GM23338 (cell line): ENCODE measurements at regions not wholly inside any gene's neighbourhood (a gene's known extent, or its start where the extent isn't known, plus 50 kb on each side); places are given as distances from the start of the nearest gene placed in this dataset.
A peak's percentile ranks its signal among the peaks of the same experiment; 100 is the strongest.

Experiments used
- ATAC-seq: fragments of 200-7000 bp; cut with Tn5 transposase; 3 replicates; pipeline ENCODE4 v1.9.1; 2020
- DNase-seq: peaks from one replicate; pipeline ENCODE4 v3.0.0-alpha.2; 2015; ENCODE audit warnings: low spot score
- H2AFZ ChIP-seq: fragments of 200-600 bp; sonication (generic); 2 replicates; pipeline ENCODE4 v1.8.0; 2016; ENCODE audit warnings: antibody characterized with exemption, mild to moderate bottlenecking, moderate library complexity
- H3F3A ChIP-seq: fragments of 200-600 bp; sonication (generic); replicated peaks from 2 replicates; pipeline ENCODE4 v1.8.0; 2017; ENCODE audit warnings: antibody characterized with exemption, mixed run types, low read depth
- H3K27ac ChIP-seq: fragments of 200-600 bp; sonication (generic); 2 replicates; pipeline ENCODE4 v1.6.1; 2016; ENCODE audit warnings: low read depth
- H3K27me3 ChIP-seq: fragments of 200-600 bp; sonication (generic); 2 replicates; pipeline ENCODE4 v1.8.0; 2016; ENCODE audit warnings: mild to moderate bottlenecking, mixed run types, moderate library complexity; ENCODE audit not compliant: insufficient read depth
- H3K36me3 ChIP-seq: fragments of 200-600 bp; sonication (generic); 2 replicates; pipeline ENCODE4 v1.8.0; 2016; ENCODE audit warnings: mild to moderate bottlenecking; ENCODE audit not compliant: insufficient read depth
- H3K4me1 ChIP-seq: fragments of 200-600 bp; sonication (generic); 2 replicates; pipeline ENCODE4 v1.8.0; 2016; ENCODE audit warnings: mild to moderate bottlenecking, moderate library complexity; ENCODE audit not compliant: insufficient read depth
- H3K4me2 ChIP-seq: fragments of 200-600 bp; sonication (generic); 2 replicates; pipeline ENCODE4 v1.7.1; 2017; ENCODE audit warnings: mixed run types
- H3K4me3 ChIP-seq: fragments of 200-600 bp; sonication (generic); 2 replicates; pipeline ENCODE4 v1.6.1; 2016; ENCODE audit warnings: mixed run types
- H3K79me2 ChIP-seq: fragments of 200-600 bp; sonication (generic); replicated peaks from 2 replicates; pipeline ENCODE4 v1.8.0; 2017; ENCODE audit warnings: mild to moderate bottlenecking; ENCODE audit not compliant: insufficient read depth
- H3K9me2 ChIP-seq: fragments of 200-600 bp; sonication (generic); 2 replicates; pipeline ENCODE4 v1.8.0; 2017; ENCODE audit not compliant: insufficient read depth
- H4K20me1 ChIP-seq: fragments of 200-600 bp; sonication (generic); replicated peaks from 2 replicates; pipeline ENCODE4 v1.8.0; 2017; ENCODE audit warnings: mild to moderate bottlenecking; ENCODE audit not compliant: insufficient read depth
- H3K27ac Mint-ChIP-seq: 2 replicates; pipeline ENCODE4 v1.8.0; 2020; ENCODE audit warnings: inconsistent platforms, mild to moderate bottlenecking, moderate library complexity, mixed read lengths
- H3K27me3 Mint-ChIP-seq: 3 replicates; pipeline ENCODE4 v1.8.0; 2022; ENCODE audit warnings: low read depth, mild to moderate bottlenecking, moderate library complexity, mixed read lengths, inconsistent platforms; ENCODE audit not compliant: insufficient read depth, poor library complexity
- H3K36me3 Mint-ChIP-seq: 3 replicates; pipeline ENCODE4 v1.8.0; 2021; ENCODE audit warnings: low read depth, mild to moderate bottlenecking, inconsistent platforms, moderate library complexity, mixed read lengths
- H3K4me1 Mint-ChIP-seq: 3 replicates; pipeline ENCODE4 v1.8.0; 2020; ENCODE audit warnings: mild to moderate bottlenecking, inconsistent platforms, mixed read lengths
- H3K4me3 Mint-ChIP-seq: 3 replicates; pipeline ENCODE4 v1.8.0; 2021; ENCODE audit warnings: moderate library complexity, mild to moderate bottlenecking, inconsistent platforms, mixed read lengths
- H3K9me3 Mint-ChIP-seq: 3 replicates; pipeline ENCODE4 v1.8.0; 2020; ENCODE audit warnings: moderate library complexity, mild to moderate bottlenecking, inconsistent platforms, mixed read lengths
- CREB1 ChIP-seq: fragments of 250-450 bp; sonication (Bioruptor Pico); IDR thresholded peaks from 2 replicates; pipeline ENCODE4 v1.5.0; 2020; ENCODE audit warnings: low read depth, mild to moderate bottlenecking, moderate library complexity
- CTCF ChIP-seq, 2 experiments: fragments of 200-600 bp in 1 of 2; sonication (generic) in 1 of 2; conservative IDR thresholded peaks; 2 replicates each; pipeline versions ENCODE4 v1.5.1 to v1.6.1; 2016 to 2017; ENCODE audit warnings: antibody characterized with exemption in 2 of 2, low read depth in 2 of 2, mild to moderate bottlenecking in 2 of 2, moderate library complexity in 1 of 2
- EZH2 ChIP-seq: fragments of 200-600 bp; sonication (generic); IDR thresholded peaks from one replicate; pipeline ENCODE4 v1.8.0; 2017; ENCODE audit warnings: antibody characterized with exemption, mild to moderate bottlenecking, low read depth; ENCODE audit not compliant: unreplicated experiment
- EZH2phosphoT487 ChIP-seq: fragments of 200-600 bp; sonication (generic); IDR thresholded peaks from one replicate; pipeline ENCODE4 v1.8.1; 2018; ENCODE audit warnings: antibody characterized with exemption; ENCODE audit not compliant: unreplicated experiment
- JUNB ChIP-seq: IDR thresholded peaks from one replicate; pipeline ENCODE4 v1.6.1; 2016; ENCODE audit warnings: antibody characterized with exemption; ENCODE audit not compliant: unreplicated experiment
- POLR2AphosphoS5 ChIP-seq: IDR thresholded peaks from 2 replicates; pipeline ENCODE4 v1.6.1; 2016; ENCODE audit warnings: antibody characterized with exemption, low read depth
- REST ChIP-seq: IDR thresholded peaks from one replicate; pipeline ENCODE4 v1.6.1; 2018; ENCODE audit warnings: antibody characterized with exemption; ENCODE audit not compliant: unreplicated experiment
- STAT1 ChIP-seq: IDR thresholded peaks from one replicate; pipeline ENCODE4 v1.6.1; 2016; ENCODE audit warnings: antibody characterized with exemption; ENCODE audit not compliant: unreplicated experiment
- ZNF114 ChIP-seq: fragments of 250-450 bp; sonication (Bioruptor Pico); IDR thresholded peaks from 2 replicates; pipeline ENCODE4 v1.5.0; 2020; ENCODE audit warnings: mild to moderate bottlenecking, moderate library complexity
- ZNF462 ChIP-seq: fragments of 250-450 bp; sonication (Bioruptor Pico); IDR thresholded peaks from 2 replicates; pipeline ENCODE4 v1.5.0; 2020; ENCODE audit warnings: mild to moderate bottlenecking, moderate library complexity

- no peak for DNase-seq
- Histone ChIP-seq H3K27ac (no peak overlapping the region), H3K4me2 (no peak overlapping the region), H3K36me3 (no peaks in the 10 kb centered on the region), H4K20me1 (no peaks in the 10 kb centered on the region), H2AFZ (no peak overlapping the region), H3K9me2 (no peaks in the 10 kb centered on the region), H3K4me1 (peaks cover 9% of the 10 kb centered on the region), H3K27me3 (no peaks in the 10 kb centered on the region), H3F3A (no peaks in the 10 kb centered on the region), H3K4me3 (no peak overlapping the region), H3K79me2 (peaks cover 79% of the 10 kb centered on the region)
- H3K27ac Mint-ChIP-seq, result no peak overlapping the region
- H3K9me3 Mint-ChIP-seq, result 0 out of 3 replicates have a peak, but pooled peaks cover 3% of the 10 kb centered on the region
- peaks cover 2% of the 10 kb centered on the region for H3K27me3 Mint-ChIP-seq
- peaks cover 9% of the 10 kb centered on the region; the same call in 2 of the 3 replicates for H3K36me3 Mint-ChIP-seq
- TF ChIP-seq EZH2 (no peak), REST (no peak), JUNB (no peak), CREB1 (CRISPR knock-in tag) (no peak), ZNF114 (CRISPR knock-in tag) (no peak)
- peaks cover 21% of the 10 kb centered on the region for H3K4me1 Mint-ChIP-seq
- ATAC-seq, result no peak
- no peak overlapping the region for H3K4me3 Mint-ChIP-seq
Observed at GRCh38 chr3:176347424-176348146, 849.7 kb downstream of the TBL1XR1 start.

- no peak for ATAC-seq
- no peak for TF ChIP-seq EZH2phosphoT487
- no peak for TF ChIP-seq STAT1
- no peak for TF ChIP-seq CREB1 (CRISPR knock-in tag)
- TF ChIP-seq ZNF462, result no peak
- TF ChIP-seq CTCF (conservative IDR thresholded peaks at IDR 0.05; ENCODE audit: low read depth in 2 of 2), result no peak
- no peak for TF ChIP-seq ZNF114 (CRISPR knock-in tag)
- TF ChIP-seq POLR2AphosphoS5, result no peak
- TF ChIP-seq JUNB, result no peak
Observed at GRCh38 chr3:176341963-176342362, 855.3 kb downstream of the TBL1XR1 start.

More at GRCh38 chr3:176341963-176342362, 855.3 kb downstream of the TBL1XR1 start:
- Mint-ChIP-seq H3K27me3 (no peaks in the 10 kb centered on the region), H3K4me3 (no peak overlapping the region), H3K36me3 (no peaks in the 10 kb centered on the region; the same call in 2 of the 3 replicates), H3K4me1 (peaks cover 23% of the 10 kb centered on the region), H3K27ac (no peak overlapping the region), H3K9me3 (no peaks in the 10 kb centered on the region)
- peaks cover 97% of the 10 kb centered on the region for H3K79me2 ChIP-seq
- H3K36me3 ChIP-seq, result no peaks in the 10 kb centered on the region
- no peak overlapping the region for H3K4me2 ChIP-seq
- no peak overlapping the region for H3K4me3 ChIP-seq
- H3K4me1 ChIP-seq, result peaks cover 5% of the 10 kb centered on the region
- no peaks in the 10 kb centered on the region for H3F3A ChIP-seq
- peak; percentile 34 for DNase-seq
- no peaks in the 10 kb centered on the region for H3K27me3 ChIP-seq
- H2AFZ ChIP-seq, result no peak overlapping the region
- no peaks in the 10 kb centered on the region for H4K20me1 ChIP-seq
- no peaks in the 10 kb centered on the region for H3K9me2 ChIP-seq
- H3K27ac ChIP-seq, result no peak overlapping the region
